AG04450 (cell line): ENCODE measurements at regions not wholly inside any gene's neighbourhood (a gene's known extent, or its start where the extent isn't known, plus 50 kb on each side); places are given as distances from the start of the nearest gene placed in this dataset.
A peak's percentile ranks its signal among the peaks of the same experiment; 100 is the strongest.

Source experiments
- CTCF ChIA-PET: fragments of 300-600, 350-600 bp; formaldehyde crosslinking; extraction: SDS; loops from one replicate; lab custom pipeline; 2022; ENCODE audit warnings: antibody characterized with exemption, inconsistent platforms; lab: Charles Lee
- POLR2A ChIA-PET: fragments of 350-600 bp; formaldehyde crosslinking; extraction: SDS; loops from one replicate; lab custom pipeline; 2021; ENCODE audit warnings: antibody characterized with exemption, inconsistent platforms; lab: Yijun Ruan, JAX
- DNase-seq: peaks from one replicate; pipeline ENCODE4 v3.0.0-alpha.2; 2011; ENCODE audit warnings: low read depth, low spot score
- H3K27ac ChIP-seq: one replicate; pipeline ENCODE4 v1.5.1; 2012; ENCODE audit warnings: low read depth, low read length, control low read depth
- H3K27me3 ChIP-seq: one replicate; pipeline ENCODE4 v1.6.0; 2012; ENCODE audit warnings: low read length; ENCODE audit not compliant: control insufficient read depth, insufficient read depth
- H3K4me3 ChIP-seq: 2 replicates; pipeline ENCODE4 v1.5.1; 2011; ENCODE audit warnings: mild to moderate bottlenecking, low read depth, low read length, control low read depth
- H3K9me3 ChIP-seq: 2 replicates; pipeline ENCODE4 v1.5.1; 2012; ENCODE audit warnings: low read length; ENCODE audit not compliant: control insufficient read depth, insufficient read depth
- CTCF ChIP-seq: IDR thresholded peaks from 2 replicates; pipeline ENCODE4 v1.5.1; 2011; ENCODE audit warnings: low read depth, low read length, control low read depth, inconsistent platforms

GRCh38 chr2:204255526-204255925, 289.7 kb upstream of the PARD3B start:
- H3K4me3 ChIP-seq: no peak overlapping the region
- DNase-seq: no peak
- ChIA-PET CTCF (interaction anchor here (1.6 kb wide), 1 partner anchor 110 kb away, joined by 4 read pairs; no protein-coding TSS in a partner anchor), POLR2A (no interaction called here)
- no peak overlapping the region for H3K27ac ChIP-seq
- H3K9me3 ChIP-seq: no peaks in the 10 kb centered on the region
- H3K27me3 ChIP-seq: peaks cover 7% of the 10 kb centered on the region
- TF ChIP-seq CTCF: no peak

GRCh38 chr2:204257781-204258180, 287.5 kb upstream of the PARD3B start:
- no peak for TF ChIP-seq CTCF

GRCh38 chr2:204258890-204259289, 286.4 kb upstream of the PARD3B start:
- Histone ChIP-seq H3K4me3 (no peak overlapping the region), H3K27me3 (no peaks in the 10 kb centered on the region), H3K27ac (no peak overlapping the region), H3K9me3 (no peaks in the 10 kb centered on the region)
- ChIA-PET POLR2A (no interaction called here), CTCF (interaction anchor here (0.7 to 4.4 kb wide), 4 partner anchors 9 to 1418 kb away, joined by 3 to 52 read pairs (median 6); no protein-coding TSS in a partner anchor)
- no peak for DNase-seq
- TF ChIP-seq CTCF: no peak

More at GRCh38 chr2:204257781-204258180, 287.5 kb upstream of the PARD3B start:
- peaks cover 3% of the 10 kb centered on the region for H3K27me3 ChIP-seq
- ChIA-PET POLR2A (no interaction called here), CTCF (interaction anchor here (1.0 to 1.1 kb wide), 2 partner anchors 1668 to 1691 kb away, joined by 3 to 4 read pairs; no protein-coding TSS in a partner anchor)
- no peak overlapping the region for H3K4me3 ChIP-seq
- H3K9me3 ChIP-seq: no peaks in the 10 kb centered on the region
- H3K27ac ChIP-seq: no peak overlapping the region
- DNase-seq: no peak

GRCh38 chr2:204260162-204260877, 285.0 kb upstream of the PARD3B start:
- no peak overlapping the region for H3K27ac ChIP-seq
- ChIA-PET POLR2A (no interaction called here), CTCF (interaction anchor here (0.6 to 4.4 kb wide), 39 partner anchors 8 to 1687 kb away, joined by 3 to 52 read pairs (median 4); partner anchors contain the start of gene NRP2)
- TF ChIP-seq CTCF: peak; percentile 86
- H3K9me3 ChIP-seq: no peaks in the 10 kb centered on the region
- peak; percentile 49 for DNase-seq
- H3K4me3 ChIP-seq: no peak overlapping the region
- peaks cover 2% of the 10 kb centered on the region for H3K27me3 ChIP-seq

- CTCF ChIA-PET: interaction anchor here (0.6 to 4.4 kb wide), 26 partner anchors 9 to 1687 kb away, joined by 3 to 52 read pairs (median 5); partner anchors contain the start of gene NRP2
- no peaks in the 10 kb centered on the region for H3K9me3 ChIP-seq
- H3K4me3 ChIP-seq: no peak overlapping the region
- no peak overlapping the region for H3K27ac ChIP-seq
- POLR2A ChIA-PET: interaction anchor here (0.6 kb wide), 1 partner anchor 370 kb away, joined by 4 read pairs; no protein-coding TSS in a partner anchor
- no peak for DNase-seq
- TF ChIP-seq CTCF: no peak
- H3K27me3 ChIP-seq: peaks cover 4% of the 10 kb centered on the region
Measured at GRCh38 chr2:204260901-204261300, 284.4 kb upstream of the PARD3B start.
